Fibroblast of villous mesenchyme (primary cell): ENCODE measurements at regions not wholly inside any gene's neighbourhood (a gene's known extent, or its start where the extent isn't known, plus 50 kb on each side); places are given as distances from the start of the nearest gene placed in this dataset.

Source experiments
- DNase-seq: peaks from one replicate; pipeline ENCODE4 v3.0.0-alpha.2; 2010; ENCODE audit warnings: low read depth
- H3K4me3 ChIP-seq: 2 replicates; pipeline ENCODE4 v1.5.1; 2011; ENCODE audit warnings: low read depth, mild to moderate bottlenecking, low read length
- TF ChIP-seq, protein P1 (sequence below): IDR thresholded peaks from 2 replicates; pipeline ENCODE4 v1.5.1; 2012; ENCODE audit warnings: low read depth, mild to moderate bottlenecking, low read length; ENCODE audit not compliant: insufficient read depth

DNA sequence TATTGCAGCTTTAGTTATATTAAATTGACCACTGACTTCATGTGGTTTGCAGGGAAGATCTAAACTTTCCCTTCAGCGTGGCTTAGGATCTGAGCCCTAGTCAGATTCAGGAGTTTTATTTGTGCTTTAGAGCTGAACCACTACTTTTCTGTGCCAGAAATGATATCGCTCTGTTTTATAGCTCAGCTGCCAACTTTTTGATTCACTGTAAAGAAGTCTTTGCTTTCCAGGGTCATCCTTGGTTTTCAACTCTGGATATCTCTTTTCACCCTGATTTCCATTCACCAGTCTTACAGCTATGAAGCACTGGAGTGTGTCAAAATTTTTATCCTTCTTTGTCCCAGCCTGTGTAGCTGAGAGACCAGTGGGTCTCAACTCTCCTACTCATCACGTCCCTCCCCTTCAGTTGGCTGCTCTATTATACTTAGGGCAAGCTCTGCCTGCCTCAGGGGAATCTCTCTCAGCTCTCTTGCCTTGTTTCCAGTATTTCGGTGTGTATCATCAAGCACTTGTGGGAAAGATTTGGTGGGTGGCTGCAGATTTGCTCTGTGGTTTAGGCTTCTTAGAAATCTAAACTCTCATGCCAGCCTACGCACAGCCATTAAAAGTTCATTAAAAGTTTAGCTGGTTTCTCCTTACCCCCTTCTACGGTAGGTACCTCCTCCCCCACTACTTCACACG lies 425.5 kb downstream of the TENT5A start:
- peak; percentile 5 for DNase-seq
- TF ChIP-seq, protein P1, sequence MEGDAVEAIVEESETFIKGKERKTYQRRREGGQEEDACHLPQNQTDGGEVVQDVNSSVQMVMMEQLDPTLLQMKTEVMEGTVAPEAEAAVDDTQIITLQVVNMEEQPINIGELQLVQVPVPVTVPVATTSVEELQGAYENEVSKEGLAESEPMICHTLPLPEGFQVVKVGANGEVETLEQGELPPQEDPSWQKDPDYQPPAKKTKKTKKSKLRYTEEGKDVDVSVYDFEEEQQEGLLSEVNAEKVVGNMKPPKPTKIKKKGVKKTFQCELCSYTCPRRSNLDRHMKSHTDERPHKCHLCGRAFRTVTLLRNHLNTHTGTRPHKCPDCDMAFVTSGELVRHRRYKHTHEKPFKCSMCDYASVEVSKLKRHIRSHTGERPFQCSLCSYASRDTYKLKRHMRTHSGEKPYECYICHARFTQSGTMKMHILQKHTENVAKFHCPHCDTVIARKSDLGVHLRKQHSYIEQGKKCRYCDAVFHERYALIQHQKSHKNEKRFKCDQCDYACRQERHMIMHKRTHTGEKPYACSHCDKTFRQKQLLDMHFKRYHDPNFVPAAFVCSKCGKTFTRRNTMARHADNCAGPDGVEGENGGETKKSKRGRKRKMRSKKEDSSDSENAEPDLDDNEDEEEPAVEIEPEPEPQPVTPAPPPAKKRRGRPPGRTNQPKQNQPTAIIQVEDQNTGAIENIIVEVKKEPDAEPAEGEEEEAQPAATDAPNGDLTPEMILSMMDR, result no peak
- no peak overlapping the region for H3K4me3 ChIP-seq

DNA sequence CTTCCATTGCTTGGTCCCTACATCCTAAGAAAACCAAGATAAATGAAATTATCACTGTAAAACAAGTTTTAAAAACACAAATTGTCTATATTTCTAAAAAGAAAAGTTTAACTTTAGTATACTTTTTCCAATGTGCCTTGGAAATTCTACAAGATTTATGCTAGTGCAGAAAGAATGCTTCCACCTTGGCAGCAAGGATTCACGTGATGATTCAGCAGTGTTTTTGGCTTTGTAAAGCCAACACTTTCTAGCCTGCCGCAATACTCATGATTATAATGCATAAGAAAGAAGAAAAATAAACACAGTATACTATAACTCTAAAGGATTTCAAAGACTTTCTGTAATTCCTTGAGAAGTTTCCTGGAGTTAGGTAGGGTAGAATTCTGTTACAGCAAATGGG lies 442.7 kb downstream of the TENT5A start:
- no peak for DNase-seq
- H3K4me3 ChIP-seq, result no peak overlapping the region
- TF ChIP-seq, protein P1, result no peak

DNA sequence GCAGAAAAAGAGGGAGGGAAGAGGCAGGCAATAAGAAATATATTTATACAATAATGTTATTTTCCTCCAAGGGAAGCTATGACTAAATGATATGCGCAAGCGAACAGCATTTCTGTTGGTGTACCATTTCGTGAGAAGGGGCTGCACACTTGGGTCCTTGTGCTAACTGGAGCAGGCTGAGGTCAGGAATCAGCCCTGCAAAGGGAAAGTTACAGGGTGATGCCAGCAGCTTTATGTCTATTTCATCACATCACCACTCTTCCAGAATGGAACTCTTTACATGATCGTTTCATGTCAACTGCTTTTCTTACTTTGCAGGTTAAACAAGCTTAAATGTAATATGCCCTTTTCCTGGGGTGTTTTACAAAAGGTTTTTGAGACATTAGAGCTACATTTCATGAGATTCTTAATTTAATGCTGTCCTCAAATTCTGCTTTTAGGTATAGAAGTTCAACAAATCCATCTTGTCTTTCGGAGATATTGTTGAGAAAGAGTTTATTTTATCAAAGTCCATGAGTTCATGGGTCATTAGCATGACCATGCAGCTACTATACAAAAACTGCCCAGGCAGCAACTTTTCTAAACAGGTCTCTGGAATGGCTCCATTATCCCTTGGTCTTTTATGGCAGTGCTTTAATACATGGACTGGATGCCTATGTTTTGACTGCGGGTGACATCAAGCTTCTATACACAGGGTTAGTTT lies 443.8 kb downstream of the TENT5A start:
- TF ChIP-seq, protein P1, result no peak
- no peak for DNase-seq

DNA sequence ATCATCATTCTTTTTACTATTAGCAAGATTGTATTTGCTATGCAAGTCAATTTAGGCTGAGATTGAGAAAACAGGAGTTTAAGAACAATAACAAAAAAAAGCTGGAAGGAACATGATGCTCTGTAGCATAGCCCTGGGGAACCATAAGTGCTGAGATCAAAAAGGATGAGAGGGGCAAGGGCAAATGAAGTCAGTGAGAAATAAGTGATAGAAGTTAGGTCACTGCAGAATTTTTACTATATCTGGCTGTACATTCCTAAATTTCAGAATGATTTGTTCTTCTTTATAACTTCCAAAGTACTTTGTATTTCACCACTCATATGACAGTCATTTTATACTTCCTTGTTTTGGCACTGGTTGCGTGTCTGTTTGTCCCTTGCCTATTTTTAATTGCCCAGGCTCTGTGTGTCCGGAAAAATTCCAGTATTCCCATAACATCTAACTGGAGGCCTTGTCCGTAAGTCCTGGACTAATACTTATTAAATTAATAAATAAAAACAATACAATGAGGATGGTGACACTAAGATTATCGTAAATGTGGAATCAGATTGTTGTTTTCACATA lies 444.7 kb downstream of the TENT5A start:
- TF ChIP-seq, protein P1, result no peak
- H3K4me3 ChIP-seq, result no peak overlapping the region

More for the DNA sequence above, 443.8 kb downstream of the TENT5A start:
- no peak overlapping the region for H3K4me3 ChIP-seq

DNA sequence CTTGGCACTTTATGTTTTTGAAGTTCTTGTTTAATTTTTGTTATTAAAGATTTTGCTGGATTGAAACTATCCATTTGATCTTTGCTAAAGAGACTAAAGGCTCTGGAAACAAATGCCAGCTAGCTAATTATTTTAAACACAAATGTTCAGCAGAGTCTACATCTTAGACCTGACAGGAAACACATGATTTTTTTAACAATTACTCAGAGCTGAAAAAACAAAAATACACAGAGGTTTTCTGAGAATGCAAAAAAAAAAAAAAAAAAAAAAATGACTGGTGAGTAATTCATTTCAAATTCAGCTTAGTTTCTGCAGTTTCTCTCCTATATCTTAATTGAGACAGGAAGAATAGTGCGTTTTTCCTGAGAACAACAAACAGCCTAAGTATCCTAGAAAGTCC lies 448.0 kb downstream of the TENT5A start:
- no peak for DNase-seq
- TF ChIP-seq, protein P1, result no peak
- no peak overlapping the region for H3K4me3 ChIP-seq

More for the DNA sequence above, 444.7 kb downstream of the TENT5A start:
- DNase-seq, result no peak

DNA sequence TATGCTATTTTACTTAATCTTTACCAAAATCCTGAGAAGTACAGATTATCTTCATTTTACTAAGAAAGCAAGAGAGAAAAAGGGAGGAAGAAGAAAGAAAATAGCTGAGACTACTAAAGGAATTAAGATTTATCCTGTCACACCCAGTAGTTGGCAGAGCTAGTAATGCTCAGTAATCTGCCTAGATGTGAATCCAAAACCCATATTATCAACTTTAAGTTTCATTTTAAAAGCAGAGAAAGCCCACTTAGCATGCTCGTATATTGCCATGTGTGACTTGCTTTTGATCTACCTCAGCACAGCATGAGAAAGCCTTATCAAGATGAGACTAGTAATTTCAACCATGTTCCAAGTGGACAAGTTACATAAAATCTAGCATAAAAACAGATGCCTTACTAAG lies 451.5 kb downstream of the TENT5A start:
- TF ChIP-seq, protein P1, result no peak
- H3K4me3 ChIP-seq, result no peak overlapping the region
- no peak for DNase-seq
